ENCODE measurements at regions not wholly inside any gene's neighbourhood (a gene's known extent, or its start where the extent isn't known, plus 50 kb on each side); places are given as distances from the start of the nearest gene placed in this dataset.

- DNase-seq (ENCODE audit: low spot score): no peak
Observed at GRCh38 chr1:187236676-187237075, 407.9 kb downstream of the PLA2G4A start.

GRCh38 chr1:187237542-187237941 is 408.8 kb downstream of the PLA2G4A start:
- DNase-seq (ENCODE audit: low spot score): no peak

- DNase-seq (ENCODE audit: low spot score): no peak
Observed at GRCh38 chr1:187241971-187242370, 413.2 kb downstream of the PLA2G4A start.

GRCh38 chr1:187244623-187245022 is 415.9 kb downstream of the PLA2G4A start:
- no peak for DNase-seq (ENCODE audit: low spot score)

GRCh38 chr1:187245201-187245600 is 416.5 kb downstream of the PLA2G4A start:
- DNase-seq (ENCODE audit: low spot score): no peak

GRCh38 chr1:187249196-187249595 is 420.4 kb downstream of the PLA2G4A start:
- DNase-seq (ENCODE audit: low spot score): no peak

- no peak for DNase-seq (ENCODE audit: low spot score)
Observed at GRCh38 chr1:187252923-187253322, 424.2 kb downstream of the PLA2G4A start.

GRCh38 chr1:187257476-187257875 is 428.7 kb downstream of the PLA2G4A start:
- no peak for DNase-seq (ENCODE audit: low spot score)

- DNase-seq (ENCODE audit: low spot score): peak; percentile 47
Observed at GRCh38 chr1:187261637-187262036, 432.9 kb downstream of the PLA2G4A start.

- no peak for DNase-seq (ENCODE audit: low spot score)
Observed at GRCh38 chr1:187262731-187263130, 434.0 kb downstream of the PLA2G4A start.

GRCh38 chr1:187264995-187265602 is 436.4 kb downstream of the PLA2G4A start:
- DNase-seq (ENCODE audit: low spot score): peak; percentile 58

- no peak for DNase-seq (ENCODE audit: low spot score)
Observed at GRCh38 chr1:187266051-187266450, 437.3 kb downstream of the PLA2G4A start.

GRCh38 chr1:187267827-187268226 is 439.1 kb downstream of the PLA2G4A start:
- DNase-seq (ENCODE audit: low spot score): no peak

- DNase-seq (ENCODE audit: low spot score): no peak
Observed at GRCh38 chr1:187270256-187270655, 441.5 kb downstream of the PLA2G4A start.

GRCh38 chr1:187275346-187275745 is 446.6 kb downstream of the PLA2G4A start:
- DNase-seq (ENCODE audit: low spot score): no peak

- DNase-seq (ENCODE audit: low spot score): no peak
Observed at GRCh38 chr1:187275985-187276575, 447.3 kb downstream of the PLA2G4A start.

GRCh38 chr1:187276677-187277076 is 447.9 kb downstream of the PLA2G4A start:
- DNase-seq (ENCODE audit: low spot score): no peak

GRCh38 chr1:187280031-187280430 is 451.3 kb downstream of the PLA2G4A start:
- DNase-seq (ENCODE audit: low spot score): no peak

GRCh38 chr1:187281085-187281484 is 452.3 kb downstream of the PLA2G4A start:
- DNase-seq (ENCODE audit: low spot score): no peak

GRCh38 chr1:187283984-187284383 is 455.2 kb downstream of the PLA2G4A start:
- DNase-seq (ENCODE audit: low spot score): no peak

- no peak for DNase-seq (ENCODE audit: low spot score)
Observed at GRCh38 chr1:187294421-187295201, 465.9 kb downstream of the PLA2G4A start.

- DNase-seq (ENCODE audit: low spot score): no peak
Observed at GRCh38 chr1:187300081-187300480, 471.3 kb downstream of the PLA2G4A start.

- DNase-seq (ENCODE audit: low spot score): no peak
Observed at GRCh38 chr1:187306710-187307415, 478.1 kb downstream of the PLA2G4A start.
